HFFc6 (cell line): ENCODE measurements at regions not wholly inside any gene's neighbourhood (a gene's known extent, or its start where the extent isn't known, plus 50 kb on each side); places are given as distances from the start of the nearest gene placed in this dataset.

Experiments
- DNase-seq: peaks from one replicate; pipeline ENCODE4 v3.0.0-alpha.2; 2018
- H3K27ac Mint-ChIP-seq: 2 replicates; pipeline ENCODE4 v1.8.0; 2020; ENCODE audit warnings: mild to moderate bottlenecking, mixed read lengths
- H3K27me3 Mint-ChIP-seq: 2 replicates; pipeline ENCODE4 v1.8.0; 2021; ENCODE audit warnings: mild to moderate bottlenecking, moderate library complexity, mixed read lengths; ENCODE audit not compliant: insufficient read depth
- H3K36me3 Mint-ChIP-seq: 2 replicates; pipeline ENCODE4 v1.8.0; 2021; ENCODE audit warnings: low read depth, mixed read lengths
- H3K4me1 Mint-ChIP-seq: 2 replicates; pipeline ENCODE4 v1.8.0; 2020; ENCODE audit warnings: low read depth, mixed read lengths
- H3K4me3 Mint-ChIP-seq: 2 replicates; pipeline ENCODE4 v1.8.0; 2020; ENCODE audit warnings: mild to moderate bottlenecking, moderate library complexity, mixed read lengths
- H3K9me3 Mint-ChIP-seq: 2 replicates; pipeline ENCODE4 v1.8.0; 2020; ENCODE audit warnings: mild to moderate bottlenecking, mixed read lengths
- CTCF ChIP-seq: fragments of 200-600 bp; sonication (generic); IDR thresholded peaks from 2 replicates; pipeline ENCODE4 v1.5.0; 2021; ENCODE audit warnings: antibody characterized with exemption, mild to moderate bottlenecking

GRCh38 chr2:67240507-67240906 lies 156.6 kb upstream of the ETAA1 start:
- DNase-seq = peak; percentile 5

GRCh38 chr2:67241453-67241852 lies 155.7 kb upstream of the ETAA1 start:
- Mint-ChIP-seq H3K4me1 (peaks cover 11% of the 10 kb centered on the region), H3K27ac (no peak overlapping the region), H3K27me3 (no peaks in the 10 kb centered on the region), H3K4me3 (no peak overlapping the region), H3K9me3 (no peaks in the 10 kb centered on the region), H3K36me3 (no peaks in the 10 kb centered on the region)
- no peak for DNase-seq
- TF ChIP-seq CTCF = no peak

More at GRCh38 chr2:67240507-67240906, 156.6 kb upstream of the ETAA1 start:
- TF ChIP-seq CTCF = no peak
- Mint-ChIP-seq H3K9me3 (no peaks in the 10 kb centered on the region), H3K27ac (no peak overlapping the region), H3K27me3 (no peaks in the 10 kb centered on the region), H3K4me1 (peaks cover 11% of the 10 kb centered on the region), H3K36me3 (no peaks in the 10 kb centered on the region), H3K4me3 (no peak overlapping the region)

- no peak for DNase-seq
- no peak for TF ChIP-seq CTCF
- no peak overlapping the region for H3K4me3 Mint-ChIP-seq
- no peaks in the 10 kb centered on the region for H3K9me3 Mint-ChIP-seq
- peaks cover 11% of the 10 kb centered on the region for H3K4me1 Mint-ChIP-seq
- no peak overlapping the region for H3K27ac Mint-ChIP-seq
- no peaks in the 10 kb centered on the region for H3K27me3 Mint-ChIP-seq
- no peaks in the 10 kb centered on the region for H3K36me3 Mint-ChIP-seq
Observed at GRCh38 chr2:67242456-67242855, 154.7 kb upstream of the ETAA1 start.

- no peaks in the 10 kb centered on the region for H3K9me3 Mint-ChIP-seq
- TF ChIP-seq CTCF = no peak
- H3K4me1 Mint-ChIP-seq = peaks cover 11% of the 10 kb centered on the region
- H3K36me3 Mint-ChIP-seq = no peaks in the 10 kb centered on the region
- DNase-seq = no peak
- no peak overlapping the region for H3K4me3 Mint-ChIP-seq
- no peak overlapping the region for H3K27ac Mint-ChIP-seq
- H3K27me3 Mint-ChIP-seq = no peaks in the 10 kb centered on the region
Observed at GRCh38 chr2:67243919-67244318, 153.2 kb upstream of the ETAA1 start.

GRCh38 chr2:67246791-67247190 lies 150.3 kb upstream of the ETAA1 start:
- Mint-ChIP-seq H3K36me3 (no peaks in the 10 kb centered on the region), H3K27ac (no peak overlapping the region), H3K27me3 (no peaks in the 10 kb centered on the region), H3K9me3 (no peaks in the 10 kb centered on the region), H3K4me3 (no peak overlapping the region), H3K4me1 (no peaks in the 10 kb centered on the region)
- no peak for TF ChIP-seq CTCF
- no peak for DNase-seq

GRCh38 chr2:67251741-67252140 lies 145.4 kb upstream of the ETAA1 start:
- H3K27ac Mint-ChIP-seq = no peak overlapping the region
- no peaks in the 10 kb centered on the region for H3K27me3 Mint-ChIP-seq
- peaks cover 17% of the 10 kb centered on the region for H3K4me1 Mint-ChIP-seq
- no peak for DNase-seq
- no peak for TF ChIP-seq CTCF
- H3K4me3 Mint-ChIP-seq = no peak overlapping the region
- no peaks in the 10 kb centered on the region for H3K9me3 Mint-ChIP-seq
- H3K36me3 Mint-ChIP-seq = no peaks in the 10 kb centered on the region
